ENCODE measurements at regions not wholly inside any gene's neighbourhood (a gene's known extent, or its start where the extent isn't known, plus 50 kb on each side); places are given as distances from the start of the nearest gene placed in this dataset.
"Not testable (repeated sequence)": the region's sequence is repeated elsewhere in the genome, so short reads cannot be mapped to it uniquely, and the experiment has no call there.

DNA sequence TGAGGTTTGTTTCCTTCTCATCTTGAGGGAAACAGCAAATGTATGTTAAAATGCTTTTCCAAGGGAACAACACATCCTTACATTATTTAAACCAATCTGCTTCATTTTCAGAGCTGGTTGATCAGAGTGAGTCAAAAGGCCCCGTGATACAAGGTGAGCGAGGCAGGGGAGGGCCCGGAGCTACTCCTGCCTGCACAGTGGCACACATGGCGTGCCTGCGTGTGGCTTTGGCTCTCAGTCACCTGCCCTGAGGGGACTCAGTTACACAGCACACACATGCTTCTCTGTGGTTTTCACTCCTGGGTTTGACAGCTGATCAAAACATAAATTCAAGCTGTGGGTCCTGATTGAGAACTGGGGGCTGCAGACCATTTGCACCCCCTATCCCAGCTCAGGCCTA is 105.3 kb downstream of the NSUN5 start:
- H3K4me3 ChIP-seq (replicated peaks in 1 of 4; ENCODE audit: control extremely low read depth in 1 of 4, insufficient read depth in 1 of 4, low read depth in 3 of 4, low read length in 4 of 4); H3K36me3 ChIP-seq (ENCODE audit: control insufficient read depth, insufficient read depth, low read length); DNase-seq (ENCODE audit: low read depth in 2 of 2); H3K4me2 ChIP-seq (ENCODE audit: extremely low read depth, insufficient read depth, low read length); H3K27ac ChIP-seq (ENCODE audit: insufficient read depth, low read length); H3K27me3 ChIP-seq (ENCODE audit: control insufficient read depth, insufficient read depth, low read length); H3K9me3 ChIP-seq (ENCODE audit: control insufficient read depth, insufficient read depth, low read depth, low read length); H4K20me1 ChIP-seq (ENCODE audit: control insufficient read depth, extremely low read depth, insufficient read depth, low read length); H3K9ac ChIP-seq (ENCODE audit: insufficient read depth, low read length); H2AFZ ChIP-seq (ENCODE audit: low read length); H3K4me1 ChIP-seq (ENCODE audit: control insufficient read depth, extremely low read depth, insufficient read depth, low read length); H3K79me2 ChIP-seq (ENCODE audit: control insufficient read depth, insufficient read depth, low read length): not testable (repeated sequence)

GRCh38 chr7:73201264-73201663 is 107.4 kb downstream of the NSUN5 start:
- H3K9me3 ChIP-seq (ENCODE audit: control insufficient read depth, insufficient read depth, low read depth, low read length); H3K27ac ChIP-seq (ENCODE audit: insufficient read depth, low read length); DNase-seq (ENCODE audit: low read depth in 2 of 2); H4K20me1 ChIP-seq (ENCODE audit: control insufficient read depth, extremely low read depth, insufficient read depth, low read length); H3K79me2 ChIP-seq (ENCODE audit: control insufficient read depth, insufficient read depth, low read length); H3K4me3 ChIP-seq (replicated peaks in 1 of 4; ENCODE audit: control extremely low read depth in 1 of 4, insufficient read depth in 1 of 4, low read depth in 3 of 4, low read length in 4 of 4); H3K4me2 ChIP-seq (ENCODE audit: extremely low read depth, insufficient read depth, low read length); H3K27me3 ChIP-seq (ENCODE audit: control insufficient read depth, insufficient read depth, low read length); H3K36me3 ChIP-seq (ENCODE audit: control insufficient read depth, insufficient read depth, low read length); H3K9ac ChIP-seq (ENCODE audit: insufficient read depth, low read length); H2AFZ ChIP-seq (ENCODE audit: low read length); H3K4me1 ChIP-seq (ENCODE audit: control insufficient read depth, extremely low read depth, insufficient read depth, low read length): not testable (repeated sequence)

DNA sequence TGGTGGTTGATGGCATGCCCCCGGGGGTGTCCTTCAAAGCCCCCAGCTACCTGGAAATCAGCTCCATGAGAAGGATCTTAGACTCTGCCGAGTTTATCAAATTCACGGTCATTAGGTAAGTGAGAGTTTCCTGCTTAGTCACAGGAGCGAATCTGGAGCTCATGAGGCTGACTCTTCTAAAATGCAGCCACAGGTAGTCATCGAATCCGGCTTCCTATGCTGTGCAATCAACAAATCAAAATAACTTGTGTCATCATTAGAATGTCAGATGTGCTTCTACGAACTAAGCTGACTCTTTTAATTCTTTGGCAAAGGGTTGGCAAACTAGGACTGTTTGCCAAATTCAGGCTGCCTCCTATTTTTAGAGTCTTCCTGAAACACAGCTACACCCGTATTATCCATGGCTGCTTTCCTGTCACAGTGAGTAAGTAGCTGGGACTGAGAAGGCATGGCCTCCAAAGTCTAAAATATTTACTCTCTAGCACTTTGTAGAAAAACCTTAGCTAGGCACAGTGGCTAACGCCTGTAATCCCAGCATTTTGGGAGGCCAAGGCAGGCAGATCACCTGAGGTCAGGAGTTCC is 108.0 kb downstream of the NSUN5 start:
- not testable (repeated sequence) for H3K79me2 ChIP-seq (ENCODE audit: control insufficient read depth, insufficient read depth, low read length); H3K4me3 ChIP-seq (replicated peaks in 1 of 4; ENCODE audit: control extremely low read depth in 1 of 4, insufficient read depth in 1 of 4, low read depth in 3 of 4, low read length in 4 of 4); H3K9ac ChIP-seq (ENCODE audit: insufficient read depth, low read length); H3K36me3 ChIP-seq (ENCODE audit: control insufficient read depth, insufficient read depth, low read length); H3K27me3 ChIP-seq (ENCODE audit: control insufficient read depth, insufficient read depth, low read length); H2AFZ ChIP-seq (ENCODE audit: low read length); H3K4me1 ChIP-seq (ENCODE audit: control insufficient read depth, extremely low read depth, insufficient read depth, low read length); DNase-seq (ENCODE audit: low read depth in 2 of 2); H3K27ac ChIP-seq (ENCODE audit: insufficient read depth, low read length); H3K9me3 ChIP-seq (ENCODE audit: control insufficient read depth, insufficient read depth, low read depth, low read length); H3K4me2 ChIP-seq (ENCODE audit: extremely low read depth, insufficient read depth, low read length); H4K20me1 ChIP-seq (ENCODE audit: control insufficient read depth, extremely low read depth, insufficient read depth, low read length)

DNA sequence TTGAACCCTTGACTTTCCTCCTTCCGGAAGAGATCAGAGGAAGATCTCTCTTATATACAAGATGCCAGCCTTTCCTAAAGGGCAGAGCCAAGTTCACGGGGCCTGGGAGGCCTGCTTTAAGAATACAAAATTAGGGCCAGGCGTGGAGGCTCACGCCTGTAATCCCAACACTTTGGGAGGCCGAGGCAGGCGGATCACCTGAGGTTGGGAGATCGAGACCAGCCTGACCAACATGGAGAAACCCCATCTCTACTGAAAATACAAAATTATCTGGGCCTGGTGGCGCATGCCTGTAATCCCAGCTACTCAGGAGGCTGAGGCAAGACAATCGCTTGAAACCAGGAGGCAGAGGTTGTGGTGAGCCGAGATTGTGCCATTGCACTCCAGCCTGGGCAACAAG is 108.2 kb upstream of the SPDYE9 start:
- not testable (repeated sequence) for H3K36me3 ChIP-seq (ENCODE audit: control insufficient read depth, insufficient read depth, low read length); H2AFZ ChIP-seq (ENCODE audit: low read length); DNase-seq (ENCODE audit: low read depth in 2 of 2); H3K27ac ChIP-seq (ENCODE audit: insufficient read depth, low read length); H3K9ac ChIP-seq (ENCODE audit: insufficient read depth, low read length); H3K4me1 ChIP-seq (ENCODE audit: control insufficient read depth, extremely low read depth, insufficient read depth, low read length); H4K20me1 ChIP-seq (ENCODE audit: control insufficient read depth, extremely low read depth, insufficient read depth, low read length); H3K4me3 ChIP-seq (replicated peaks in 1 of 4; ENCODE audit: control extremely low read depth in 1 of 4, insufficient read depth in 1 of 4, low read depth in 3 of 4, low read length in 4 of 4); H3K27me3 ChIP-seq (ENCODE audit: control insufficient read depth, insufficient read depth, low read length); H3K79me2 ChIP-seq (ENCODE audit: control insufficient read depth, insufficient read depth, low read length); H3K4me2 ChIP-seq (ENCODE audit: extremely low read depth, insufficient read depth, low read length); H3K9me3 ChIP-seq (ENCODE audit: control insufficient read depth, insufficient read depth, low read depth, low read length)

DNA sequence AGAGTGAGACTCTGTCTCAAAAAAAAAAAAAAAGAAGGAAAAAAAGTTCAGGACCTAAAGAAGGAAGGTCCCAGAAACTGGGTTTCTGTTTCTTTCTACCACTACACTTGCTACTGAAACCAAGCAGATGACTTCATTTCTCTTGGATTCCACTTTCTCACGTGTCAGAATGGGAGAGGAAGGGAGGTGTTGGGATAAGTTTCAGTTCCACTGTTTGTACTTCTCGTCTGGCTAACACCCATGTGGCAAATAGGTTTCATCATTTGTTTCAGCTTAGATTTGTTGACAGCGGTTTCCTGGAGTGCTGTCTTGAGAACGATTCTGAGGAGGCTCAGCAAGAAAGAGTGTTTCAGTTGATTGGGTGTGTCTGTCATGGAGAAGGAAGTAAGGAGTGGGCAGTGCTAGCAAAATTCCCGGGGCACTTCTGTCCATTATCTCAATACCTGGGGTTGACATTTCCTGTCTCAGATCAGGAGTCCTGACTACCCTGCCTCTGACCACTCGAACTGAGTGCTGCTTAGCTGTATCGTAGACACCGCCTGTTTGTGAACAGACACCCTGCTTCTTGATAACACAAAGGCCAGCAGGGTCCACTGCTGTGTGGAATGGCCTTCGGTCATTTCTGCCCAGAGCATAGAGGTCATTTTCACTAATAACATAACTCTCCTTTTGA is 104.8 kb upstream of the SPDYE9 start:
- H3K79me2 ChIP-seq (ENCODE audit: control insufficient read depth, insufficient read depth, low read length); H2AFZ ChIP-seq (ENCODE audit: low read length); DNase-seq (ENCODE audit: low read depth in 2 of 2); H3K9me3 ChIP-seq (ENCODE audit: control insufficient read depth, insufficient read depth, low read depth, low read length); H4K20me1 ChIP-seq (ENCODE audit: control insufficient read depth, extremely low read depth, insufficient read depth, low read length); H3K36me3 ChIP-seq (ENCODE audit: control insufficient read depth, insufficient read depth, low read length); H3K4me2 ChIP-seq (ENCODE audit: extremely low read depth, insufficient read depth, low read length); H3K4me3 ChIP-seq (replicated peaks in 1 of 4; ENCODE audit: control extremely low read depth in 1 of 4, insufficient read depth in 1 of 4, low read depth in 3 of 4, low read length in 4 of 4); H3K9ac ChIP-seq (ENCODE audit: insufficient read depth, low read length); H3K27ac ChIP-seq (ENCODE audit: insufficient read depth, low read length); H3K4me1 ChIP-seq (ENCODE audit: control insufficient read depth, extremely low read depth, insufficient read depth, low read length); H3K27me3 ChIP-seq (ENCODE audit: control insufficient read depth, insufficient read depth, low read length): not testable (repeated sequence)

GRCh38 chr7:73188287-73188686 is 102.4 kb upstream of the SPDYE9 start:
- not testable (repeated sequence) for H2AFZ ChIP-seq (ENCODE audit: low read length); H3K36me3 ChIP-seq (ENCODE audit: control insufficient read depth, insufficient read depth, low read length); H3K4me1 ChIP-seq (ENCODE audit: control insufficient read depth, extremely low read depth, insufficient read depth, low read length); H3K4me3 ChIP-seq (replicated peaks in 1 of 4; ENCODE audit: control extremely low read depth in 1 of 4, insufficient read depth in 1 of 4, low read depth in 3 of 4, low read length in 4 of 4); DNase-seq (ENCODE audit: low read depth in 2 of 2); H3K27ac ChIP-seq (ENCODE audit: insufficient read depth, low read length); H3K27me3 ChIP-seq (ENCODE audit: control insufficient read depth, insufficient read depth, low read length); H3K4me2 ChIP-seq (ENCODE audit: extremely low read depth, insufficient read depth, low read length); H3K9ac ChIP-seq (ENCODE audit: insufficient read depth, low read length); H3K9me3 ChIP-seq (ENCODE audit: control insufficient read depth, insufficient read depth, low read depth, low read length); H3K79me2 ChIP-seq (ENCODE audit: control insufficient read depth, insufficient read depth, low read length); H4K20me1 ChIP-seq (ENCODE audit: control insufficient read depth, extremely low read depth, insufficient read depth, low read length)

Measured in fibroblast of lung (primary cell).